Neural progenitor cell (in vitro differentiated cells): ENCODE measurements at regions not wholly inside any gene's neighbourhood (a gene's known extent, or its start where the extent isn't known, plus 50 kb on each side); places are given as distances from the start of the nearest gene placed in this dataset.

ENCODE experiments used
- CTCF ChIP-seq: fragments of 200-600 bp; sonication (generic); IDR thresholded peaks from 2 replicates; pipeline ENCODE4 v1.5.1; 2017; ENCODE audit warnings: antibody characterized with exemption, mild to moderate bottlenecking
- EZH2 ChIP-seq: fragments of 200-600 bp; sonication (generic); IDR thresholded peaks from 2 replicates; pipeline ENCODE4 v1.6.1; 2017; ENCODE audit warnings: antibody characterized with exemption, mild to moderate bottlenecking, moderate library complexity

GRCh38 chr11:92138296-92138695, 86.3 kb upstream of the FAT3 start:
- no peak for TF ChIP-seq CTCF
- TF ChIP-seq EZH2, result no peak
